Caco-2 (cell line): ENCODE measurements at regions not wholly inside any gene's neighbourhood (a gene's known extent, or its start where the extent isn't known, plus 50 kb on each side); places are given as distances from the start of the nearest gene placed in this dataset.

ENCODE experiments used
- BruUV-seq: library from RNA; stranded (reverse); fragments of 400-500 nt; replicated peaks from 2 replicates; lab custom pipeline; 2021; lab: Mats Ljungman, UMichigan
- CTCF ChIA-PET: fragments of 300-600 bp; sonication (Branson Sonifier 250); formaldehyde crosslinking; loops from one replicate; lab custom pipeline; 2022; ENCODE audit warnings: antibody characterized with exemption; lab: Charles Lee
- POLR2A ChIA-PET: fragments of 300-600 bp; sonication (Branson Sonifier 250); formaldehyde crosslinking; loops from one replicate; lab custom pipeline; 2022; ENCODE audit warnings: antibody characterized with exemption; lab: Charles Lee
- DNase-seq, 2 experiments: peaks; one replicate each; pipeline versions ENCODE4 v3.0.0 to v3.0.0-alpha.2; 2020 to 2022
- H3K27me3 ChIP-seq: replicated peaks from 2 replicates; pipeline ENCODE4 v1.6.0; 2011; ENCODE audit warnings: low read length; ENCODE audit not compliant: control insufficient read depth, insufficient read depth
- H3K36me3 ChIP-seq: 2 replicates; pipeline ENCODE4 v1.5.1; 2011; ENCODE audit warnings: low read length; ENCODE audit not compliant: control insufficient read depth, insufficient read depth
- H3K4me1 ChIP-seq: fragments of 250-450 bp; sonication (Bioruptor Pico); 2 replicates; pipeline ENCODE4 v1.5.1; 2020; ENCODE audit warnings: mild to moderate bottlenecking
- H3K4me3 ChIP-seq: 2 replicates; pipeline ENCODE4 v1.5.1; 2011; ENCODE audit warnings: low read depth, mild to moderate bottlenecking, control low read depth, low read length
- H3K9me3 ChIP-seq: fragments of 250-450 bp; sonication (Bioruptor Pico); 2 replicates; pipeline ENCODE4 v1.5.1; 2020; ENCODE audit warnings: mild to moderate bottlenecking, moderate library complexity
- H3K27ac Mint-ChIP-seq: one replicate; pipeline ENCODE4 v1.8.0; 2022; ENCODE audit warnings: mixed read lengths; ENCODE audit not compliant: unreplicated experiment
- H3K27me3 Mint-ChIP-seq: one replicate; pipeline ENCODE4 v1.8.0; 2022; ENCODE audit warnings: mixed read lengths; ENCODE audit not compliant: insufficient read depth, unreplicated experiment
- H3K36me3 Mint-ChIP-seq: one replicate; pipeline ENCODE4 v1.8.0; 2022; ENCODE audit warnings: mild to moderate bottlenecking, mixed read lengths; ENCODE audit not compliant: insufficient read depth, unreplicated experiment
- H3K4me1 Mint-ChIP-seq: one replicate; pipeline ENCODE4 v1.8.0; 2022; ENCODE audit warnings: low read depth, mixed read lengths; ENCODE audit not compliant: unreplicated experiment
- H3K4me3 Mint-ChIP-seq: one replicate; pipeline ENCODE4 v1.8.0; 2022; ENCODE audit warnings: mild to moderate bottlenecking, moderate library complexity, mixed read lengths; ENCODE audit not compliant: unreplicated experiment
- H3K9me3 Mint-ChIP-seq: one replicate; pipeline ENCODE4 v1.8.0; 2022; ENCODE audit warnings: mixed read lengths; ENCODE audit not compliant: unreplicated experiment
- CTCF ChIP-seq, 2 experiments: fragments of 200-600 bp in 1 of 2; IDR thresholded peaks; 1 replicate in 1 of 2; 2 replicates in 1 of 2; pipeline versions ENCODE4 v1.5.1 to v1.8.0; 2011 to 2022; ENCODE audit warnings: antibody characterized with exemption in 1 of 2, control low read depth in 1 of 2, inconsistent platforms in 1 of 2, low read depth in 1 of 2, low read length in 1 of 2, mild to moderate bottlenecking in 1 of 2, moderate library complexity in 1 of 2; ENCODE audit not compliant: insufficient read depth in 1 of 2, severe bottlenecking in 1 of 2, unreplicated experiment in 1 of 2
- intact Hi-C: fragments of 100-400 bp; cut with micrococcal nuclease; formaldehyde crosslinking; loops from one replicate; pipeline ENCODE4 v1.10.0; 2022; ENCODE audit not compliant: unreplicated experiment

GRCh38 chr15:29430831-29431230 lies 161.2 kb upstream of the NSMCE3 start:
- Mint-ChIP-seq H3K4me1 (no peaks in the 10 kb centered on the region), H3K27ac (no peak overlapping the region), H3K4me3 (no peak overlapping the region), H3K27me3 (peaks cover 8% of the 10 kb centered on the region), H3K36me3 (no peaks in the 10 kb centered on the region), H3K9me3 (no peaks in the 10 kb centered on the region)
- TF ChIP-seq CTCF (IDR thresholded peaks at IDR 0.05; ENCODE audit: insufficient read depth in 1 of 2, low read depth in 1 of 2, low read length in 1 of 2, severe bottlenecking in 1 of 2, unreplicated experiment in 1 of 2): no peak
- BruUV-seq: no TSS peak
- H3K27me3 ChIP-seq: no peaks in the 10 kb centered on the region
- intact Hi-C loops: no loop called here
- no peak for DNase-seq
- POLR2A ChIA-PET: no interaction called here
- no peak overlapping the region for H3K4me3 ChIP-seq
- H3K9me3 ChIP-seq: no peaks in the 10 kb centered on the region
- H3K4me1 ChIP-seq: no peaks in the 10 kb centered on the region
- CTCF ChIA-PET: no interaction called here
- H3K36me3 ChIP-seq: no peaks in the 10 kb centered on the region

GRCh38 chr15:29430124-29430523 lies 160.5 kb upstream of the NSMCE3 start:
- Histone ChIP-seq H3K9me3 (no peaks in the 10 kb centered on the region), H3K27me3 (no peaks in the 10 kb centered on the region), H3K36me3 (no peaks in the 10 kb centered on the region), H3K4me3 (no peak overlapping the region), H3K4me1 (no peaks in the 10 kb centered on the region)
- no peaks in the 10 kb centered on the region for H3K36me3 Mint-ChIP-seq
- peaks cover 8% of the 10 kb centered on the region for H3K27me3 Mint-ChIP-seq
- no peak for TF ChIP-seq CTCF (IDR thresholded peaks at IDR 0.05; ENCODE audit: insufficient read depth in 1 of 2, low read depth in 1 of 2, low read length in 1 of 2, severe bottlenecking in 1 of 2, unreplicated experiment in 1 of 2)
- DNase-seq: no peak
- no peak overlapping the region for H3K4me3 Mint-ChIP-seq
- POLR2A ChIA-PET: no interaction called here
- H3K27ac Mint-ChIP-seq: no peak overlapping the region
- no TSS peak for BruUV-seq
- CTCF ChIA-PET: no interaction called here
- H3K4me1 Mint-ChIP-seq: no peaks in the 10 kb centered on the region
- intact Hi-C loops: no loop called here
- no peaks in the 10 kb centered on the region for H3K9me3 Mint-ChIP-seq

GRCh38 chr15:29429584-29429983 lies 160.0 kb upstream of the NSMCE3 start:
- Histone ChIP-seq H3K27me3 (no peaks in the 10 kb centered on the region), H3K4me3 (no peak overlapping the region), H3K4me1 (no peaks in the 10 kb centered on the region), H3K36me3 (no peaks in the 10 kb centered on the region), H3K9me3 (no peaks in the 10 kb centered on the region)
- intact Hi-C loops: no loop called here
- CTCF ChIA-PET: no interaction called here
- POLR2A ChIA-PET: no interaction called here
- no peaks in the 10 kb centered on the region for H3K4me1 Mint-ChIP-seq
- BruUV-seq: no TSS peak
- H3K9me3 Mint-ChIP-seq: no peaks in the 10 kb centered on the region
- H3K4me3 Mint-ChIP-seq: no peak overlapping the region
- no peaks in the 10 kb centered on the region for H3K36me3 Mint-ChIP-seq
- no peak overlapping the region for H3K27ac Mint-ChIP-seq
- DNase-seq: no peak
- TF ChIP-seq CTCF (IDR thresholded peaks at IDR 0.05; ENCODE audit: insufficient read depth in 1 of 2, low read depth in 1 of 2, low read length in 1 of 2, severe bottlenecking in 1 of 2, unreplicated experiment in 1 of 2): no peak
- peaks cover 8% of the 10 kb centered on the region for H3K27me3 Mint-ChIP-seq
